WTC11 (cell line): ENCODE measurements at regions not wholly inside any gene's neighbourhood (a gene's known extent, or its start where the extent isn't known, plus 50 kb on each side); places are given as distances from the start of the nearest gene placed in this dataset.

Experiments
- CREB1 ChIP-seq: sonication (generic); formaldehyde crosslinking; IDR thresholded peaks from 2 replicates; pipeline ENCODE4 v1.8.0; 2023; ENCODE audit warnings: mild to moderate bottlenecking, missing genetic modification reagents
- ESRRA ChIP-seq: sonication (generic); formaldehyde crosslinking; IDR thresholded peaks from 2 replicates; pipeline ENCODE4 v1.8.1; 2022; ENCODE audit warnings: mild to moderate bottlenecking, missing genetic modification reagents, borderline replicate concordance
- IRF2 ChIP-seq: sonication (generic); formaldehyde crosslinking; IDR thresholded peaks from 2 replicates; pipeline ENCODE4 v1.8.0; 2022; ENCODE audit warnings: low read depth, missing genetic modification reagents, borderline replicate concordance
- MXD4 ChIP-seq: fragments of 250-450 bp; sonication (Bioruptor Pico); IDR thresholded peaks from 2 replicates; pipeline ENCODE4 v1.8.0; 2021; ENCODE audit warnings: mild to moderate bottlenecking, moderate library complexity, borderline replicate concordance
- ZNF138 ChIP-seq: sonication (generic); formaldehyde crosslinking; conservative IDR thresholded peaks from 2 replicates; pipeline ENCODE4 v1.8.1; 2022; ENCODE audit warnings: mild to moderate bottlenecking, moderate library complexity, missing genetic modification reagents
- TF ChIP-seq, protein P1 (sequence below): sonication (generic); formaldehyde crosslinking; IDR thresholded peaks from 2 replicates; pipeline ENCODE4 v1.8.1; 2023; ENCODE audit warnings: mild to moderate bottlenecking, missing genetic modification reagents
- TF ChIP-seq, protein P2 (sequence below): sonication (generic); formaldehyde crosslinking; IDR thresholded peaks from 2 replicates; pipeline ENCODE4 v1.8.0; 2022; ENCODE audit warnings: mild to moderate bottlenecking, missing genetic modification reagents
- TF ChIP-seq, protein P3 (sequence below): fragments of 200-600 bp; IDR thresholded peaks from 2 replicates; pipeline ENCODE4 v1.8.0; 2022; ENCODE audit warnings: antibody characterized with exemption
- TF ChIP-seq, protein P4 (sequence below): sonication (generic); formaldehyde crosslinking; IDR thresholded peaks from 2 replicates; pipeline ENCODE4 v1.8.0; 2022; ENCODE audit warnings: mild to moderate bottlenecking, missing genetic modification reagents

DNA sequence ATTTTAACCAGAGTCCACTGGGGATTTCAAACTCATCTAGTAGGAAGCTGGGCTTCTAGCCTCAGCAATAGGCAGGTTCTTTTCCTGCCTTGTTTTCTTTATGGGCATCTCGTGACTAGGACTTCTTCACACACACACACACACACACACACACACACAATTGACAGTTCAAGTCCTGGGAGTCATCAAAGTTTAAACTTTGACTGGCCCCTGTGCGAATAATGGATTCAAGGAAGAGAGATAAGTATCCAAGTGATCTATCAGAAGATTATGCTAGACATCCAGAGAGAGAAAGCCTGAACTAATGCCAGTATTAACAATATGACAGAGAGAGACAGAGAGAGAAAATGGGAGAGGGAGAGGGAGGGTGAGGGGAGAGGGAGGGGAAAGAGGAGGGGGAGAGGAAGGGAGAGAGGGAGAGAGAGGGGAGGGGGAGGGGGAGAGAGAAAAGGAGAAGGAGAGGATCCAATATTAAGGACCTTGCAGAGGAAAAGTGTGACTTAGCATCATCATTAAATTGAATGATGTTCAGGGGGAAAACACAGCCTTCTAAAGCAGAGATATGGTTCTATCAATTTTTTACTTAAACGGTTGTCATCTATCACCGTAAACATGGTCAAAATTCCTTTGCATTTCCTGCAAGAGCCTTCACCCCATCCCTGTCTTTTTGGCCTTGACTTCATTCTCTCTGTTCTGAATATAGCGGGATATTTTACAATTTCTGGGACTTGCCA, 327.6 kb upstream of the ZEB2 start:
- TF ChIP-seq, protein P1, sequence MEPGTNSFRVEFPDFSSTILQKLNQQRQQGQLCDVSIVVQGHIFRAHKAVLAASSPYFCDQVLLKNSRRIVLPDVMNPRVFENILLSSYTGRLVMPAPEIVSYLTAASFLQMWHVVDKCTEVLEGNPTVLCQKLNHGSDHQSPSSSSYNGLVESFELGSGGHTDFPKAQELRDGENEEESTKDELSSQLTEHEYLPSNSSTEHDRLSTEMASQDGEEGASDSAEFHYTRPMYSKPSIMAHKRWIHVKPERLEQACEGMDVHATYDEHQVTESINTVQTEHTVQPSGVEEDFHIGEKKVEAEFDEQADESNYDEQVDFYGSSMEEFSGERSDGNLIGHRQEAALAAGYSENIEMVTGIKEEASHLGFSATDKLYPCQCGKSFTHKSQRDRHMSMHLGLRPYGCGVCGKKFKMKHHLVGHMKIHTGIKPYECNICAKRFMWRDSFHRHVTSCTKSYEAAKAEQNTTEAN (CRISPR knock-in tag): no peak
- TF ChIP-seq, protein P2, sequence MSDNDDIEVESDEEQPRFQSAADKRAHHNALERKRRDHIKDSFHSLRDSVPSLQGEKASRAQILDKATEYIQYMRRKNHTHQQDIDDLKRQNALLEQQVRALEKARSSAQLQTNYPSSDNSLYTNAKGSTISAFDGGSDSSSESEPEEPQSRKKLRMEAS (CRISPR knock-in tag): no peak
- TF ChIP-seq, protein P3, sequence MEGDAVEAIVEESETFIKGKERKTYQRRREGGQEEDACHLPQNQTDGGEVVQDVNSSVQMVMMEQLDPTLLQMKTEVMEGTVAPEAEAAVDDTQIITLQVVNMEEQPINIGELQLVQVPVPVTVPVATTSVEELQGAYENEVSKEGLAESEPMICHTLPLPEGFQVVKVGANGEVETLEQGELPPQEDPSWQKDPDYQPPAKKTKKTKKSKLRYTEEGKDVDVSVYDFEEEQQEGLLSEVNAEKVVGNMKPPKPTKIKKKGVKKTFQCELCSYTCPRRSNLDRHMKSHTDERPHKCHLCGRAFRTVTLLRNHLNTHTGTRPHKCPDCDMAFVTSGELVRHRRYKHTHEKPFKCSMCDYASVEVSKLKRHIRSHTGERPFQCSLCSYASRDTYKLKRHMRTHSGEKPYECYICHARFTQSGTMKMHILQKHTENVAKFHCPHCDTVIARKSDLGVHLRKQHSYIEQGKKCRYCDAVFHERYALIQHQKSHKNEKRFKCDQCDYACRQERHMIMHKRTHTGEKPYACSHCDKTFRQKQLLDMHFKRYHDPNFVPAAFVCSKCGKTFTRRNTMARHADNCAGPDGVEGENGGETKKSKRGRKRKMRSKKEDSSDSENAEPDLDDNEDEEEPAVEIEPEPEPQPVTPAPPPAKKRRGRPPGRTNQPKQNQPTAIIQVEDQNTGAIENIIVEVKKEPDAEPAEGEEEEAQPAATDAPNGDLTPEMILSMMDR: no peak
- TF ChIP-seq ZNF138 (CRISPR knock-in tag) (no peak), CREB1 (CRISPR knock-in tag) (no peak), ESRRA (no peak), IRF2 (no peak), MXD4 (CRISPR knock-in tag) (no peak)
- TF ChIP-seq, protein P4, sequence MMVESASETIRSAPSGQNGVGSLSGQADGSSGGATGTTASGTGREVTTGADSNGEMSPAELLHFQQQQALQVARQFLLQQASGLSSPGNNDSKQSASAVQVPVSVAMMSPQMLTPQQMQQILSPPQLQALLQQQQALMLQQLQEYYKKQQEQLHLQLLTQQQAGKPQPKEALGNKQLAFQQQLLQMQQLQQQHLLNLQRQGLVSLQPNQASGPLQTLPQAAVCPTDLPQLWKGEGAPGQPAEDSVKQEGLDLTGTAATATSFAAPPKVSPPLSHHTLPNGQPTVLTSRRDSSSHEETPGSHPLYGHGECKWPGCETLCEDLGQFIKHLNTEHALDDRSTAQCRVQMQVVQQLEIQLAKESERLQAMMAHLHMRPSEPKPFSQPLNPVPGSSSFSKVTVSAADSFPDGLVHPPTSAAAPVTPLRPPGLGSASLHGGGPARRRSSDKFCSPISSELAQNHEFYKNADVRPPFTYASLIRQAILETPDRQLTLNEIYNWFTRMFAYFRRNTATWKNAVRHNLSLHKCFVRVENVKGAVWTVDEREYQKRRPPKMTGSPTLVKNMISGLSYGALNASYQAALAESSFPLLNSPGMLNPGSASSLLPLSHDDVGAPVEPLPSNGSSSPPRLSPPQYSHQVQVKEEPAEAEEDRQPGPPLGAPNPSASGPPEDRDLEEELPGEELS (CRISPR knock-in tag): no peak
